HepG2 (cell line): ENCODE measurements at regions not wholly inside any gene's neighbourhood (a gene's known extent, or its start where the extent isn't known, plus 50 kb on each side); places are given as distances from the start of the nearest gene placed in this dataset.

Experiments used
- ATAC-seq: fragments of 200-7000 bp; cut with Tn5 transposase; 3 replicates; pipeline ENCODE4 v1.9.1; 2020; ENCODE audit warnings: mild to moderate bottlenecking, moderate library complexity
- BruUV-seq: library from RNA; stranded (reverse); fragments of 400-500 nt; replicated peaks from 2 replicates; lab custom pipeline; 2021; lab: Mats Ljungman, UMichigan
- CTCF ChIA-PET: fragments of 300-600 bp; formaldehyde crosslinking; extraction: SDS; loops from one replicate; lab custom pipeline; 2021; ENCODE audit warnings: low total read pairs, inconsistent platforms, low intra/inter-chr PET ratio; lab: Yijun Ruan, JAX
- POLR2A ChIA-PET: fragments of 350-600 bp; sonication (Branson Sonifier 250); formaldehyde crosslinking; loops from one replicate; lab custom pipeline; 2020; ENCODE audit warnings: antibody characterized with exemption, inconsistent platforms; lab: Yijun Ruan, JAX
- DNase-seq: peaks from one replicate; pipeline ENCODE4 v3.0.0-alpha.2; 2015; ENCODE audit warnings: low spot score
- FAIRE-seq: peaks from 3 replicates; lab custom pipeline; 2011; peaks lifted over from hg19 to GRCh38; lab: Jason Lieb, UNC
- H2AFZ ChIP-seq: one replicate; pipeline ENCODE4 v1.6.1; 2011; ENCODE audit warnings: low read length, inconsistent platforms
- H3K27ac ChIP-seq: fragments of 300-600 bp; 3 replicates; pipeline ENCODE4 v1.8.0; 2011; ENCODE audit warnings: mixed run types, mild to moderate bottlenecking, mixed read lengths, low read length, inconsistent platforms; ENCODE audit not compliant: insufficient read depth; ENCODE audit errors: extremely low read length
- H3K27me3 ChIP-seq, 2 experiments: fragments of 200-600 bp in 1 of 2; 2 replicates in 1 of 2; 3 replicates in 1 of 2; pipeline versions ENCODE4 v1.6.0 to v1.8.0; 2011; ENCODE audit warnings: low read length in 2 of 2, mild to moderate bottlenecking in 2 of 2, moderate library complexity in 2 of 2, inconsistent platforms in 1 of 2; ENCODE audit not compliant: insufficient read depth in 2 of 2, control insufficient read depth in 1 of 2
- H3K36me3 ChIP-seq, 2 experiments: fragments of 200-600 bp in 1 of 2; replicated peaks in 1 of 2; 2 replicates in 1 of 2; 3 replicates in 1 of 2; pipeline versions ENCODE4 v1.5.1 to v1.8.0; 2011; ENCODE audit warnings: low read length in 2 of 2, inconsistent platforms in 1 of 2; ENCODE audit not compliant: insufficient read depth in 2 of 2, control insufficient read depth in 1 of 2
- H3K4me1 ChIP-seq: 2 replicates; pipeline ENCODE4 v1.5.1; 2012; ENCODE audit warnings: low read length, inconsistent platforms; ENCODE audit not compliant: insufficient read depth
- H3K4me2 ChIP-seq: 2 replicates; pipeline ENCODE4 v1.6.0; 2011; ENCODE audit warnings: low read depth, low read length, inconsistent platforms
- H3K4me3 ChIP-seq, 3 experiments: fragments of 200-600 bp in 1 of 3; sonication (generic), shearing (Covaris generic) in 1 of 3; replicated peaks in 1 of 3; 2 replicates each; pipeline ENCODE4 v1.5.1; 2011 to 2016; ENCODE audit warnings: low read length in 3 of 3, inconsistent platforms in 2 of 3, low read depth in 2 of 3, mild to moderate bottlenecking in 2 of 3, control low read depth in 1 of 3, mixed read lengths in 1 of 3; ENCODE audit not compliant: insufficient read depth in 1 of 3
- H3K79me2 ChIP-seq: one replicate; pipeline ENCODE4 v1.6.1; 2011; ENCODE audit warnings: low read length, inconsistent platforms; ENCODE audit not compliant: insufficient read depth
- H3K9ac ChIP-seq: 2 replicates; pipeline ENCODE4 v1.6.0; 2011; ENCODE audit warnings: mild to moderate bottlenecking, low read depth, low read length, inconsistent platforms; ENCODE audit not compliant: insufficient read depth
- H3K9me3 ChIP-seq: 2 replicates; pipeline ENCODE4 v1.5.1; 2012; ENCODE audit warnings: mild to moderate bottlenecking, low read length
- H4K20me1 ChIP-seq: 2 replicates; pipeline ENCODE4 v1.6.0; 2011; ENCODE audit warnings: inconsistent platforms, mild to moderate bottlenecking, low read length, moderate library complexity; ENCODE audit not compliant: insufficient read depth
- FIP1L1 ChIP-seq: fragments of 200-400 bp; formaldehyde crosslinking; IDR thresholded peaks from 2 replicates; pipeline ENCODE4 v1.6.1; 2018; ENCODE audit warnings: low read depth, mild to moderate bottlenecking, low read length, moderate library complexity, borderline replicate concordance; ENCODE audit not compliant: insufficient read depth
- HNRNPK ChIP-seq: fragments of 200-400 bp; formaldehyde crosslinking; IDR thresholded peaks from 2 replicates; pipeline ENCODE4 v1.6.1; 2018; ENCODE audit warnings: low read length, low read depth, moderate library complexity, mild to moderate bottlenecking; ENCODE audit not compliant: poor library complexity, severe bottlenecking
- PAWR ChIP-seq: sonication (generic); formaldehyde crosslinking; IDR thresholded peaks from 2 replicates; pipeline ENCODE4 v1.4.0; 2020; ENCODE audit warnings: missing genetic modification reagents, mild to moderate bottlenecking, borderline replicate concordance
- PHF20 ChIP-seq: sonication (generic); formaldehyde crosslinking; IDR thresholded peaks from 2 replicates; pipeline ENCODE4 v1.5.0; 2020; ENCODE audit warnings: mild to moderate bottlenecking, missing genetic modification reagents
- SSRP1 ChIP-seq: IDR thresholded peaks from 2 replicates; pipeline ENCODE4 v1.6.1; 2016; ENCODE audit warnings: control low read depth
- TAF1 ChIP-seq: sonication (generic); formaldehyde crosslinking; IDR thresholded peaks from 2 replicates; pipeline ENCODE4 v1.4.0; 2020; ENCODE audit warnings: missing genetic modification reagents
- ZNF124 ChIP-seq: sonication (generic); formaldehyde crosslinking; IDR thresholded peaks from 2 replicates; pipeline ENCODE4 v1.4.0; 2020; ENCODE audit warnings: missing genetic modification reagents
- ZNF263 ChIP-seq: sonication (generic); formaldehyde crosslinking; IDR thresholded peaks from 2 replicates; pipeline ENCODE4 v1.4.0; 2020; ENCODE audit warnings: missing genetic modification reagents
- ZNF431 ChIP-seq: sonication (generic); formaldehyde crosslinking; IDR thresholded peaks from 2 replicates; pipeline ENCODE4 v1.9.0; 2022; ENCODE audit warnings: missing genetic modification reagents, low read depth, mild to moderate bottlenecking, borderline replicate concordance
- ZNF775 ChIP-seq: sonication (generic); formaldehyde crosslinking; IDR thresholded peaks from 2 replicates; pipeline ENCODE4 v1.4.0; 2020; ENCODE audit warnings: missing genetic modification reagents, mild to moderate bottlenecking, moderate library complexity, borderline replicate concordance
- in situ Hi-C: cut with HindIII; loops from 2 replicates; pipeline ENCODE4 v1.10.0; 2017; ENCODE audit warnings: low pct_unique_long_range_greater_than_20kb; ENCODE audit not compliant: extremely low pct_ligation_motif_present
- intact Hi-C: fragments of 100-400 bp; cut with micrococcal nuclease; formaldehyde crosslinking; loops from one replicate; pipeline ENCODE4 v1.10.0; 2022; ENCODE audit not compliant: unreplicated experiment
- TF ChIP-seq, protein P1 (sequence below): sonication (generic); formaldehyde crosslinking; IDR thresholded peaks from 2 replicates; pipeline ENCODE4 v1.4.0; 2020; ENCODE audit warnings: missing genetic modification reagents, mild to moderate bottlenecking, borderline replicate concordance
- TF ChIP-seq, protein P2 (sequence below): sonication (generic); formaldehyde crosslinking; IDR thresholded peaks from 2 replicates; pipeline ENCODE4 v1.9.0; 2021; ENCODE audit warnings: missing genetic modification reagents, borderline replicate concordance
- TF ChIP-seq, protein P3 (sequence below): IDR thresholded peaks from 2 replicates; pipeline ENCODE4 v1.6.1; 2016; ENCODE audit warnings: low read depth, missing genetic modification reagents, missing compliant biosample characterization

DNA sequence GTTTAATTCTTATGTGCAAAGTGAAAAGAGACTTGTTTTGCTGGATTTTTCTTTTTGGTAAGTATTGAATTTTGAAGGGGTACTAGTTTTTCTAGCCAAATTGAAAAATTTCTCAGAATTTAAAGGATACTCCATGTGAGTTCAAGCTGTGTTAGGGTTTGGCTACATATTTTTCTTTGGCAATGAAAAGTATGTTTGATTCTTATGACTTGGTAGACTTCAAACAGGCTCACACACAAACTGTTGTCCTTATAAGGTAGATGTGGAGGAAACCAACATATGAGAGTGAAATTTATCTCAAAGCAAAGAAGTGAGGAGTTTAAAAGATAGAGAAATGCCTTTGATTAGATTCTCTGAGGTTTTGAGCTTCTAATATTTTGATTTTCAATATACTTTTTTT, 356.7 kb downstream of the BCKDHB start:
- CTCF ChIA-PET = no interaction called here
- in situ Hi-C loops = no loop called here
- TF ChIP-seq ZNF431 (no peak), PHF20 (CRISPR knock-in tag) (no peak), PAWR (CRISPR knock-in tag) (no peak), ZNF263 (CRISPR knock-in tag) (no peak), FIP1L1 (no peak), HNRNPK (no peak), ZNF124 (no peak), ZNF775 (CRISPR knock-in tag) (no peak), TAF1 (CRISPR knock-in tag) (no peak), SSRP1 (CRISPR knock-in tag) (no peak)
- TF ChIP-seq, protein P1, sequence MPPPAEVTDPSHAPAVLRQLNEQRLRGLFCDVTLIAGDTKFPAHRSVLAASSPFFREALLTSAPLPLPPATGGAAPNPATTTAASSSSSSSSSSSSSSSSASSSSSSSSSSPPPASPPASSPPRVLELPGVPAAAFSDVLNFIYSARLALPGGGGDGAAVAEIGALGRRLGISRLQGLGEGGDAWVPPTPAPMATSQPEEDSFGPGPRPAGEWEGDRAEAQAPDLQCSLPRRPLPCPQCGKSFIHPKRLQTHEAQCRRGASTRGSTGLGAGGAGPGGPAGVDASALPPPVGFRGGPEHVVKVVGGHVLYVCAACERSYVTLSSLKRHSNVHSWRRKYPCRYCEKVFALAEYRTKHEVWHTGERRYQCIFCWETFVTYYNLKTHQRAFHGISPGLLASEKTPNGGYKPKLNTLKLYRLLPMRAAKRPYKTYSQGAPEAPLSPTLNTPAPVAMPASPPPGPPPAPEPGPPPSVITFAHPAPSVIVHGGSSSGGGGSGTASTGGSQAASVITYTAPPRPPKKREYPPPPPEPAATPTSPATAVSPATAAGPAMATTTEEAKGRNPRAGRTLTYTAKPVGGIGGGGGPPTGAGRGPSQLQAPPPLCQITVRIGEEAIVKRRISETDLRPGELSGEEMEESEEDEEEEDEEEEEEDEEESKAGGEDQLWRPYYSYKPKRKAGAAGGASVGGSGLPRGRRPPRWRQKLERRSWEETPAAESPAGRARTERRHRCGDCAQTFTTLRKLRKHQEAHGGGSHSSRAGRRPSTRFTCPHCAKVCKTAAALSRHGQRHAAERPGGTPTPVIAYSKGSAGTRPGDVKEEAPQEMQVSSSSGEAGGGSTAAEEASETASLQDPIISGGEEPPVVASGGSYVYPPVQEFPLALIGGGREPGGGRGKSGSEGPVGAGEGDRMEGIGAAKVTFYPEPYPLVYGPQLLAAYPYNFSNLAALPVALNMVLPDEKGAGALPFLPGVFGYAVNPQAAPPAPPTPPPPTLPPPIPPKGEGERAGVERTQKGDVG (CRISPR knock-in tag) = no peak
- TF ChIP-seq, protein P2, sequence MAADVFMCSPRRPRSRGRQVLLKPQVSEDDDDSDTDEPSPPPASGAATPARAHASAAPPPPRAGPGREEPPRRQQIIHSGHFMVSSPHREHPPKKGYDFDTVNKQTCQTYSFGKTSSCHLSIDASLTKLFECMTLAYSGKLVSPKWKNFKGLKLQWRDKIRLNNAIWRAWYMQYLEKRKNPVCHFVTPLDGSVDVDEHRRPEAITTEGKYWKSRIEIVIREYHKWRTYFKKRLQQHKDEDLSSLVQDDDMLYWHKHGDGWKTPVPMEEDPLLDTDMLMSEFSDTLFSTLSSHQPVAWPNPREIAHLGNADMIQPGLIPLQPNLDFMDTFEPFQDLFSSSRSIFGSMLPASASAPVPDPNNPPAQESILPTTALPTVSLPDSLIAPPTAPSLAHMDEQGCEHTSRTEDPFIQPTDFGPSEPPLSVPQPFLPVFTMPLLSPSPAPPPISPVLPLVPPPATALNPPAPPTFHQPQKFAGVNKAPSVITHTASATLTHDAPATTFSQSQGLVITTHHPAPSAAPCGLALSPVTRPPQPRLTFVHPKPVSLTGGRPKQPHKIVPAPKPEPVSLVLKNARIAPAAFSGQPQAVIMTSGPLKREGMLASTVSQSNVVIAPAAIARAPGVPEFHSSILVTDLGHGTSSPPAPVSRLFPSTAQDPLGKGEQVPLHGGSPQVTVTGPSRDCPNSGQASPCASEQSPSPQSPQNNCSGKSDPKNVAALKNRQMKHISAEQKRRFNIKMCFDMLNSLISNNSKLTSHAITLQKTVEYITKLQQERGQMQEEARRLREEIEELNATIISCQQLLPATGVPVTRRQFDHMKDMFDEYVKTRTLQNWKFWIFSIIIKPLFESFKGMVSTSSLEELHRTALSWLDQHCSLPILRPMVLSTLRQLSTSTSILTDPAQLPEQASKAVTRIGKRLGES (CRISPR knock-in tag) = no peak
- TF ChIP-seq, protein P3, sequence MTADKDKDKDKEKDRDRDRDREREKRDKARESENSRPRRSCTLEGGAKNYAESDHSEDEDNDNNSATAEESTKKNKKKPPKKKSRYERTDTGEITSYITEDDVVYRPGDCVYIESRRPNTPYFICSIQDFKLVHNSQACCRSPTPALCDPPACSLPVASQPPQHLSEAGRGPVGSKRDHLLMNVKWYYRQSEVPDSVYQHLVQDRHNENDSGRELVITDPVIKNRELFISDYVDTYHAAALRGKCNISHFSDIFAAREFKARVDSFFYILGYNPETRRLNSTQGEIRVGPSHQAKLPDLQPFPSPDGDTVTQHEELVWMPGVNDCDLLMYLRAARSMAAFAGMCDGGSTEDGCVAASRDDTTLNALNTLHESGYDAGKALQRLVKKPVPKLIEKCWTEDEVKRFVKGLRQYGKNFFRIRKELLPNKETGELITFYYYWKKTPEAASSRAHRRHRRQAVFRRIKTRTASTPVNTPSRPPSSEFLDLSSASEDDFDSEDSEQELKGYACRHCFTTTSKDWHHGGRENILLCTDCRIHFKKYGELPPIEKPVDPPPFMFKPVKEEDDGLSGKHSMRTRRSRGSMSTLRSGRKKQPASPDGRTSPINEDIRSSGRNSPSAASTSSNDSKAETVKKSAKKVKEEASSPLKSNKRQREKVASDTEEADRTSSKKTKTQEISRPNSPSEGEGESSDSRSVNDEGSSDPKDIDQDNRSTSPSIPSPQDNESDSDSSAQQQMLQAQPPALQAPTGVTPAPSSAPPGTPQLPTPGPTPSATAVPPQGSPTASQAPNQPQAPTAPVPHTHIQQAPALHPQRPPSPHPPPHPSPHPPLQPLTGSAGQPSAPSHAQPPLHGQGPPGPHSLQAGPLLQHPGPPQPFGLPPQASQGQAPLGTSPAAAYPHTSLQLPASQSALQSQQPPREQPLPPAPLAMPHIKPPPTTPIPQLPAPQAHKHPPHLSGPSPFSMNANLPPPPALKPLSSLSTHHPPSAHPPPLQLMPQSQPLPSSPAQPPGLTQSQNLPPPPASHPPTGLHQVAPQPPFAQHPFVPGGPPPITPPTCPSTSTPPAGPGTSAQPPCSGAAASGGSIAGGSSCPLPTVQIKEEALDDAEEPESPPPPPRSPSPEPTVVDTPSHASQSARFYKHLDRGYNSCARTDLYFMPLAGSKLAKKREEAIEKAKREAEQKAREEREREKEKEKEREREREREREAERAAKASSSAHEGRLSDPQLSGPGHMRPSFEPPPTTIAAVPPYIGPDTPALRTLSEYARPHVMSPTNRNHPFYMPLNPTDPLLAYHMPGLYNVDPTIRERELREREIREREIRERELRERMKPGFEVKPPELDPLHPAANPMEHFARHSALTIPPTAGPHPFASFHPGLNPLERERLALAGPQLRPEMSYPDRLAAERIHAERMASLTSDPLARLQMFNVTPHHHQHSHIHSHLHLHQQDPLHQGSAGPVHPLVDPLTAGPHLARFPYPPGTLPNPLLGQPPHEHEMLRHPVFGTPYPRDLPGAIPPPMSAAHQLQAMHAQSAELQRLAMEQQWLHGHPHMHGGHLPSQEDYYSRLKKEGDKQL = no peak

More for the DNA sequence above, 356.7 kb downstream of the BCKDHB start:
- intact Hi-C loops = no loop called here
- FAIRE-seq (no peak), DNase-seq (no peak), ATAC-seq (no peak)
- H2AFZ ChIP-seq = no peak overlapping the region
- no peak overlapping the region for H3K27ac ChIP-seq
- H3K36me3 ChIP-seq = no peaks in the 10 kb centered on the region
- H3K4me1 ChIP-seq = peaks cover 12% of the 10 kb centered on the region
- no peaks in the 10 kb centered on the region for H3K27me3 ChIP-seq
- no peak overlapping the region for H3K4me2 ChIP-seq
- H3K79me2 ChIP-seq = no peaks in the 10 kb centered on the region
- BruUV-seq = no TSS peak
- H3K4me3 ChIP-seq = no peak overlapping the region
- no peaks in the 10 kb centered on the region for H3K9me3 ChIP-seq
- no peaks in the 10 kb centered on the region for H4K20me1 ChIP-seq
- no peak overlapping the region for H3K9ac ChIP-seq
- POLR2A ChIA-PET = no interaction called here
